Esophagus muscularis mucosa (tissue), 4 donors: ENCODE measurements at regions not wholly inside any gene's neighbourhood (a gene's known extent, or its start where the extent isn't known, plus 50 kb on each side); places are given as distances from the start of the nearest gene placed in this dataset.

Experiments used
- DNase-seq: peaks from one replicate; pipeline ENCODE4 v3.0.0-alpha.2; 2017; ENCODE audit errors: extremely low spot score
- H3K27ac ChIP-seq, 4 donors: fragments of 200-600 bp; sonication (generic); replicated peaks in 1 of 4; 1 replicate in 3 of 4; 2 replicates in 1 of 4; pipeline ENCODE4 v1.5.1; 2016 to 2019; ENCODE audit warnings: mild to moderate bottlenecking in 1 of 4
- H3K27me3 ChIP-seq, 4 donors: fragments of 200-600 bp; sonication (generic); one replicate each; pipeline versions ENCODE4 v1.5.1 to v1.6.0; 2016 to 2019
- H3K36me3 ChIP-seq, 4 donors: fragments of 200-600 bp; sonication (generic); one replicate each; pipeline ENCODE4 v1.5.1; 2016 to 2019
- H3K4me1 ChIP-seq, 4 donors: fragments of 200-600 bp; sonication (generic); one replicate each; pipeline ENCODE4 v1.5.1; 2016 to 2019
- H3K4me3 ChIP-seq, 4 donors: fragments of 200-600 bp; sonication (generic); 1 replicate in 2 of 4; 2 replicates in 2 of 4; pipeline ENCODE4 v1.5.1; 2016 to 2019; ENCODE audit warnings: mild to moderate bottlenecking in 4 of 4, moderate library complexity in 1 of 4
- H3K9me3 ChIP-seq, 4 donors: fragments of 200-600 bp; sonication (generic); 1 replicate in 3 of 4; 2 replicates in 1 of 4; pipeline ENCODE4 v1.5.1; 2016 to 2019
- EP300 ChIP-seq: sonication (generic); formaldehyde crosslinking; IDR thresholded peaks from one replicate; pipeline ENCODE4 v1.6.1; 2017; ENCODE audit warnings: antibody characterized with exemption
- POLR2A ChIP-seq: fragments of 450-650 bp; IDR thresholded peaks from one replicate; pipeline ENCODE4 v1.6.1; 2017; ENCODE audit warnings: antibody characterized with exemption, moderate library complexity, mild to moderate bottlenecking, low read depth
- POLR2AphosphoS5 ChIP-seq, 2 donors: sonication (generic); formaldehyde crosslinking; IDR thresholded peaks; one replicate each; pipeline ENCODE4 v1.6.1; 2017; ENCODE audit warnings: antibody characterized with exemption in 2 of 2
- WGBS: methylation state at CpG from one replicate; pipeline ENCODE4 v1.1.5; 2018; 5-methylcytosine and 5-hydroxymethylcytosine counted together
- intact Hi-C: fragments of 100-400 bp; cut with DNase I; formaldehyde crosslinking; loops from one replicate; pipeline ENCODE4 v1.15.1; 2023
- TF ChIP-seq, protein P1 (sequence below), 3 experiments: fragments of 200-600 bp in 2 of 3; fragments of 450-650 bp in 1 of 3; sonication (generic) in 2 of 3; IDR thresholded peaks; one replicate each; pipeline ENCODE4 v1.5.1; 2017 to 2019; ENCODE audit warnings: antibody characterized with exemption in 3 of 3, mild to moderate bottlenecking in 2 of 3, moderate library complexity in 1 of 3

DNA sequence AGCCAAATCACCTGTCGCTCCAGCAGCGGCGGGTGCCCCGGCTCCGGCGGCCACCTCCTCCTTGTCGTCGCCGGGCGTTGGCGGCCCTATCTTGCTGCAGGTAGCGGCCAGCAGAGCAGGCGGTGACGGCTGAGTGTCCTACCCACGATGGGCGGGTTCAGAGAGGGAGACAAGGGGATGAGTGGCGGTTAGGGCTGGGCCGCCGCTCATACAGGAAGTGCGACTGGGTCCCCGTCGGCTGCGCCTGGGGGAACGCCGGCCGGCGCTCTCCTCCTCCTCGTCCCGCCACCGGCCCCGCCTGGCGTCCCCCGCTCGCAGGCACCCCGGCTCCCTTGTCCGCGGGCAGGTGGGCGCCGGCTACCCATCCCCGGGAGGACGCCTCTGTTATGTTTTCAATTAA lies 1692.0 kb downstream of the SLITRK5 start:
- Histone ChIP-seq H3K36me3 (no peaks in the 10 kb centered on the region), H3K4me1 (no peaks in the 10 kb centered on the region), H3K27ac (no peak overlapping the region), H3K9me3 (no peaks in the 10 kb centered on the region), H3K27me3 (no peaks in the 10 kb centered on the region), H3K4me3 (no peak overlapping the region)
- intact Hi-C loops = no loop called here
- DNase-seq = no peak
- TF ChIP-seq POLR2AphosphoS5 (IDR thresholded peaks at IDR 0.05) = no peak
- no peak for TF ChIP-seq EP300
- no peak for TF ChIP-seq POLR2A
- TF ChIP-seq, protein P1, sequence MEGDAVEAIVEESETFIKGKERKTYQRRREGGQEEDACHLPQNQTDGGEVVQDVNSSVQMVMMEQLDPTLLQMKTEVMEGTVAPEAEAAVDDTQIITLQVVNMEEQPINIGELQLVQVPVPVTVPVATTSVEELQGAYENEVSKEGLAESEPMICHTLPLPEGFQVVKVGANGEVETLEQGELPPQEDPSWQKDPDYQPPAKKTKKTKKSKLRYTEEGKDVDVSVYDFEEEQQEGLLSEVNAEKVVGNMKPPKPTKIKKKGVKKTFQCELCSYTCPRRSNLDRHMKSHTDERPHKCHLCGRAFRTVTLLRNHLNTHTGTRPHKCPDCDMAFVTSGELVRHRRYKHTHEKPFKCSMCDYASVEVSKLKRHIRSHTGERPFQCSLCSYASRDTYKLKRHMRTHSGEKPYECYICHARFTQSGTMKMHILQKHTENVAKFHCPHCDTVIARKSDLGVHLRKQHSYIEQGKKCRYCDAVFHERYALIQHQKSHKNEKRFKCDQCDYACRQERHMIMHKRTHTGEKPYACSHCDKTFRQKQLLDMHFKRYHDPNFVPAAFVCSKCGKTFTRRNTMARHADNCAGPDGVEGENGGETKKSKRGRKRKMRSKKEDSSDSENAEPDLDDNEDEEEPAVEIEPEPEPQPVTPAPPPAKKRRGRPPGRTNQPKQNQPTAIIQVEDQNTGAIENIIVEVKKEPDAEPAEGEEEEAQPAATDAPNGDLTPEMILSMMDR (IDR thresholded peaks at IDR 0.05) = no peak
- 96% methylated on average over 34 of the region's 41 CpGs for WGBS

DNA sequence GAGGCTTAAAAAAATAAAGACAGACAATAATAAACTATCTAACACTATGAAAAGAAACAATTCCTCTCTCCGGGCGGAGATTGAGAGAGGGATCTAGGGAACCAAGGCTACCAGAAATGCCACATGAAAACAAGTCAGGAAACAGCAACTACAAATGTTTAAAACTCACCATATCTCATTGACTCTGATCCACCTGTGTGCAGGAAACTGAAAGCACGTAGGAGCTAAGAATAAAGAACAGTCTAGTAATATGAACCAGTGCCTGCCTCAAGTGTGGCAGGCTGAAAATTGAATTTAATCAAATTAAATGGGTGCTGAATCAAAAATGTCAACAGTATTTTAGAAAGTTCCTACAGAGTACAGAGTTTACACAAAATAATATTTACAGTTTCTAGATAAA lies 1701.0 kb downstream of the SLITRK5 start:
- no peak for TF ChIP-seq POLR2A

DNA sequence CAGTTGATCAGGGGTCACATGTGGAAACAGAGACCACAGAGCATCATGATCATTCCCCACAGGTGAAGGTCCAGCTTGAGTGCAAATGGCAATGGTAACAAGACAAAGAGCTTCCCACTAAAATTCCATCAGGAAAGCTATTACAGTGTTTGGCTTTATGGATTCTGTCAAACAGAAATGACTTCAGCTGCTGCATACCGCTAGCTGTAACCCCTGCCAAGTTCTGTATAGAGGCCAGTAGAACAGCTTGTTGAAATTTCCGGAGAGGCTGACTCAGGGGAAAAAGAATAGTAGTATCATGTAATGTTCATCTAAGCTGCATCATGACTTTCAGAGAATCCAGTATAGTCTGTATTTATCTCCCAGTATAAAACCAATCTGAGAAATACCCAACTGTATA lies 1704.7 kb downstream of the SLITRK5 start:
- intact Hi-C loops = no loop called here
- H3K9me3 ChIP-seq = no peaks in the 10 kb centered on the region
- no peak for DNase-seq
- H3K4me3 ChIP-seq = no peak overlapping the region
- no peaks in the 10 kb centered on the region for H3K4me1 ChIP-seq
- TF ChIP-seq POLR2A = no peak
- TF ChIP-seq, protein P1 (IDR thresholded peaks at IDR 0.05) = no peak
- H3K27ac ChIP-seq = no peak overlapping the region
- H3K36me3 ChIP-seq = no peaks in the 10 kb centered on the region
- 13% methylated on average over 2 of the region's 2 CpGs for WGBS
- H3K27me3 ChIP-seq = no peaks in the 10 kb centered on the region

More for the DNA sequence above, 1701.0 kb downstream of the SLITRK5 start:
- WGBS = 79% methylated on average over 3 of the region's 3 CpGs
- Histone ChIP-seq H3K4me1 (no peaks in the 10 kb centered on the region), H3K9me3 (no peaks in the 10 kb centered on the region), H3K4me3 (no peak overlapping the region), H3K27me3 (no peaks in the 10 kb centered on the region), H3K36me3 (no peaks in the 10 kb centered on the region), H3K27ac (no peak overlapping the region)
- intact Hi-C loops = no loop called here
- no peak for DNase-seq

DNA sequence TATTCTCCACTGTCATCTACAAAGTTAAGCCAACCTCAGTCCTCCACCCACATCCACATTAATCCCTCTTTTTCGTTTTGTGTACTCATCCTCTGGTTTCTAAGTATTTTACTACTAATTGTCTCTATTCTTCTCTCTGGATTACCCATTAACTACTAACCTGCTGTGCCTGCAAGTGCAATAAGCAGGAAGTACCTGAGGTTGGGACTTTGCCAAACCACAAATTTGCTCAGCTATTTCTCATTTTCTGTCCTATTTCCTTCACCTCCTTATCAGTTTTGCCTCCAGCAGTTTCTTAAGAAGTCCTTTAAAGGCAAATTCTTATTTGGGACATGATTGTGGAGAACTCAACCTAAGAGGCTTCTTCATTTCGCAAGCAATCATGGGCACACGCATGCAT lies 1708.9 kb downstream of the SLITRK5 start:
- no peaks in the 10 kb centered on the region for H3K4me1 ChIP-seq
- no peak overlapping the region for H3K4me3 ChIP-seq
- WGBS = 82% methylated on average over 3 of the region's 3 CpGs
- H3K36me3 ChIP-seq = no peaks in the 10 kb centered on the region
- H3K27me3 ChIP-seq = no peaks in the 10 kb centered on the region
- DNase-seq = no peak
- no peaks in the 10 kb centered on the region for H3K9me3 ChIP-seq
- TF ChIP-seq, protein P1 (IDR thresholded peaks at IDR 0.05) = no peak
- TF ChIP-seq POLR2A (no peak), POLR2AphosphoS5 (IDR thresholded peaks at IDR 0.05) (no peak), EP300 (no peak)
- no peak overlapping the region for H3K27ac ChIP-seq
- intact Hi-C loops = no loop called here

DNA sequence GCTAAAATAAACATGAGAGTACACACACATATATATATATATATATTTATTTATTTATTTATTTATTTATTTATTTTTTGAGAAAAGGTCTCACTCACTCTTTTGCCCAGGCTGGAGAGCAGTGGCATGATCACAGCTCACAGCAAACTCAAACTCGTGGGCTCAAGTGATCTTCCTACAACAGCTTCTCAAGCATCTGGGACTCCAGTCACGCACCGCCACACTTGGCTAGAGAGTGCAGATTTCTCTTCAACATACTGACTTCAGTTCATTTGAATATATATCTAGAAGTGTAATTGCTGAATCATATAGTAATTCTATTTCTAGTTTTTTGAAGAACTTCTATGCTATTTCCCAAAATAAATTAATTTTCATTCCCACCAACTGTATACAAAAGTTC lies 1711.8 kb downstream of the SLITRK5 start:
- 93% methylated on average over 3 of the region's 3 CpGs for WGBS
- intact Hi-C loops = no loop called here

More for the DNA sequence above, 1711.8 kb downstream of the SLITRK5 start:
- H3K27ac ChIP-seq = no peak overlapping the region
- TF ChIP-seq POLR2AphosphoS5 (IDR thresholded peaks at IDR 0.05) = no peak
- TF ChIP-seq, protein P1 (IDR thresholded peaks at IDR 0.05) = no peak
- TF ChIP-seq EP300 = no peak
- no peak for TF ChIP-seq POLR2A
- no peaks in the 10 kb centered on the region for H3K9me3 ChIP-seq
- no peak for DNase-seq
- H3K4me3 ChIP-seq = no peak overlapping the region
- no peaks in the 10 kb centered on the region for H3K4me1 ChIP-seq
- H3K36me3 ChIP-seq = no peaks in the 10 kb centered on the region
- H3K27me3 ChIP-seq = no peaks in the 10 kb centered on the region
